H1 (cell line): ENCODE measurements at regions not wholly inside any gene's neighbourhood (a gene's known extent, or its start where the extent isn't known, plus 50 kb on each side); places are given as distances from the start of the nearest gene placed in this dataset.

Source experiments
- CTCF ChIP-seq, 3 experiments: IDR thresholded peaks; 1 replicate in 2 of 3; 2 replicates in 1 of 3; pipeline versions ENCODE4 v1.5.1 to v1.6.1; 2011; ENCODE audit warnings: low read length in 3 of 3, mild to moderate bottlenecking in 3 of 3, inconsistent platforms in 2 of 3, low read depth in 1 of 3, moderate library complexity in 1 of 3; ENCODE audit not compliant: insufficient read depth in 1 of 3; ENCODE audit errors: control extremely low read depth in 1 of 3
- PHF8 ChIP-seq: fragments of 200-600 bp; sonication (generic); conservative IDR thresholded peaks from 2 replicates; pipeline ENCODE4 v1.7.1; 2012; ENCODE audit warnings: low read depth, mild to moderate bottlenecking, inconsistent platforms, low read length, moderate library complexity
- POLR2A ChIP-seq, 2 experiments: IDR thresholded peaks; 1 replicate in 1 of 2; 2 replicates in 1 of 2; pipeline ENCODE4 v1.6.1; 2011; ENCODE audit warnings: low read depth in 2 of 2, low read length in 2 of 2, mild to moderate bottlenecking in 2 of 2; ENCODE audit errors: control extremely low read depth in 1 of 2
- POLR2AphosphoS5 ChIP-seq: IDR thresholded peaks from 2 replicates; pipeline ENCODE4 v1.6.1; 2011; ENCODE audit warnings: low read depth, low read length
- TEAD4 ChIP-seq: IDR thresholded peaks from 2 replicates; pipeline ENCODE4 v1.6.1; 2012; ENCODE audit warnings: low read depth, low read length, inconsistent platforms, mixed read lengths

DNA sequence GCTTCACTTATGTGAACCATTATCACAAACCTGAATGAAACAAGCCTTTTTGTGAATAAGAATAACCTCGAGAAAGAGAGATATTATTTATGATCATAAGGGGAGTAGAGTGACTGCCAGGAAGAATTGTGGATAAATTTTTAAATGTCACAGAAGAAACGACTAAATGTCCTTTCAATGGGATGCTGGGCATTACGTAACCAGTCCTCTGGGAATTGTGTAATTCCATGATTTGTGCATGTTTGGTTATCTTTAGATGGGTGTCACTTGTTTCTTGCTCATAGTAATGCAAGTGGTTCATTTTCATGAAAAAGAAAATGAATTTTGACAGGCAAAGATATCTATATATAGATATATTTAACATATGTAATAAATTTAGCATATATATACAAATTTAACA is 379.5 kb upstream of the AGTR1 start:
- TF ChIP-seq CTCF (IDR thresholded peaks at IDR 0.05; ENCODE audit: control extremely low read depth in 1 of 3, insufficient read depth in 1 of 3, low read depth in 1 of 3, low read length in 3 of 3) (no peak), TEAD4 (no peak), POLR2A (IDR thresholded peaks at IDR 0.05; ENCODE audit: control extremely low read depth in 1 of 2, low read depth in 2 of 2, low read length in 2 of 2) (no peak), PHF8 (no peak), POLR2AphosphoS5 (no peak)
